Gastroesophageal sphincter (tissue), 3 donors: ENCODE measurements at regions not wholly inside any gene's neighbourhood (a gene's known extent, or its start where the extent isn't known, plus 50 kb on each side); places are given as distances from the start of the nearest gene placed in this dataset.

Experiments used
- EP300 ChIP-seq: sonication (generic); formaldehyde crosslinking; IDR thresholded peaks from one replicate; pipeline ENCODE4 v1.6.1; 2017; ENCODE audit warnings: antibody characterized with exemption, mild to moderate bottlenecking
- POLR2A ChIP-seq, 2 donors: fragments of 450-650 bp; IDR thresholded peaks; one replicate each; pipeline ENCODE4 v1.6.1; 2017; ENCODE audit warnings: antibody characterized with exemption in 2 of 2, mild to moderate bottlenecking in 2 of 2, moderate library complexity in 1 of 2
- TF ChIP-seq, protein P1 (sequence below), 4 experiments: fragments of 200-600 bp in 2 of 4; fragments of 450-650 bp in 2 of 4; sonication (generic) in 1 of 4; IDR thresholded peaks; one replicate each; pipeline ENCODE4 v1.5.1; 2017 to 2019; ENCODE audit warnings: antibody characterized with exemption in 4 of 4, mild to moderate bottlenecking in 2 of 4, moderate library complexity in 2 of 4

DNA sequence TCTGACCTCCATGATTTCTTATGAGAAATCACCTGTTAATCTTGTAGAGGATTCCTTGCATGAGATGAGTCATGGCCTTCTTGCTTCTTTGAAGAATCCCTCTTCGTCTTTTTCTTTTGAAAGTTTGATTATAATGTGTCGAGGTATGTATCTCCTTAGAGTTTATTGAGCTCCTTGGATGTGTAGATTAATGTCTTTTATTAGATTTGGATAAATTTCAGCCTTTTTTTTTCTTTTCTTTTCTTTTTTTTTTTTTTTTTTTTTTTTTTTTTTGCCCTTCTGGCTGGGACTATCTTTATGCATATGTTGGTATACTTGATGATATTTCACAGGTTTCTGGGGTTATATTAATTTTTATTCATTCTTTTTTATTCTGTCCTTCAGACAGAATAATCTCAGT lies 72.3 kb upstream of the ITGA4 start:
- TF ChIP-seq, protein P1, sequence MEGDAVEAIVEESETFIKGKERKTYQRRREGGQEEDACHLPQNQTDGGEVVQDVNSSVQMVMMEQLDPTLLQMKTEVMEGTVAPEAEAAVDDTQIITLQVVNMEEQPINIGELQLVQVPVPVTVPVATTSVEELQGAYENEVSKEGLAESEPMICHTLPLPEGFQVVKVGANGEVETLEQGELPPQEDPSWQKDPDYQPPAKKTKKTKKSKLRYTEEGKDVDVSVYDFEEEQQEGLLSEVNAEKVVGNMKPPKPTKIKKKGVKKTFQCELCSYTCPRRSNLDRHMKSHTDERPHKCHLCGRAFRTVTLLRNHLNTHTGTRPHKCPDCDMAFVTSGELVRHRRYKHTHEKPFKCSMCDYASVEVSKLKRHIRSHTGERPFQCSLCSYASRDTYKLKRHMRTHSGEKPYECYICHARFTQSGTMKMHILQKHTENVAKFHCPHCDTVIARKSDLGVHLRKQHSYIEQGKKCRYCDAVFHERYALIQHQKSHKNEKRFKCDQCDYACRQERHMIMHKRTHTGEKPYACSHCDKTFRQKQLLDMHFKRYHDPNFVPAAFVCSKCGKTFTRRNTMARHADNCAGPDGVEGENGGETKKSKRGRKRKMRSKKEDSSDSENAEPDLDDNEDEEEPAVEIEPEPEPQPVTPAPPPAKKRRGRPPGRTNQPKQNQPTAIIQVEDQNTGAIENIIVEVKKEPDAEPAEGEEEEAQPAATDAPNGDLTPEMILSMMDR (IDR thresholded peaks at IDR 0.05): no peak
- TF ChIP-seq POLR2A (IDR thresholded peaks at IDR 0.05) (no peak), EP300 (no peak)
